ENCODE measurements at regions not wholly inside any gene's neighbourhood (a gene's known extent, or its start where the extent isn't known, plus 50 kb on each side); places are given as distances from the start of the nearest gene placed in this dataset.

GRCh38 chr2:15881676-15882075 is 58.7 kb upstream of the MYCN start:
- TF ChIP-seq, protein P1, sequence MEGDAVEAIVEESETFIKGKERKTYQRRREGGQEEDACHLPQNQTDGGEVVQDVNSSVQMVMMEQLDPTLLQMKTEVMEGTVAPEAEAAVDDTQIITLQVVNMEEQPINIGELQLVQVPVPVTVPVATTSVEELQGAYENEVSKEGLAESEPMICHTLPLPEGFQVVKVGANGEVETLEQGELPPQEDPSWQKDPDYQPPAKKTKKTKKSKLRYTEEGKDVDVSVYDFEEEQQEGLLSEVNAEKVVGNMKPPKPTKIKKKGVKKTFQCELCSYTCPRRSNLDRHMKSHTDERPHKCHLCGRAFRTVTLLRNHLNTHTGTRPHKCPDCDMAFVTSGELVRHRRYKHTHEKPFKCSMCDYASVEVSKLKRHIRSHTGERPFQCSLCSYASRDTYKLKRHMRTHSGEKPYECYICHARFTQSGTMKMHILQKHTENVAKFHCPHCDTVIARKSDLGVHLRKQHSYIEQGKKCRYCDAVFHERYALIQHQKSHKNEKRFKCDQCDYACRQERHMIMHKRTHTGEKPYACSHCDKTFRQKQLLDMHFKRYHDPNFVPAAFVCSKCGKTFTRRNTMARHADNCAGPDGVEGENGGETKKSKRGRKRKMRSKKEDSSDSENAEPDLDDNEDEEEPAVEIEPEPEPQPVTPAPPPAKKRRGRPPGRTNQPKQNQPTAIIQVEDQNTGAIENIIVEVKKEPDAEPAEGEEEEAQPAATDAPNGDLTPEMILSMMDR (conservative IDR thresholded peaks at IDR 0.05; ENCODE audit: low read depth in 2 of 2), result no peak
- TF ChIP-seq POLR2AphosphoS5 (IDR thresholded peaks at IDR 0.05; ENCODE audit: low read depth), result no peak
- TF ChIP-seq EZH2phosphoT487 (IDR thresholded peaks at IDR 0.05; ENCODE audit: unreplicated experiment), result no peak
- no peak for TF ChIP-seq JUNB (IDR thresholded peaks at IDR 0.05; ENCODE audit: unreplicated experiment)
- no peak for TF ChIP-seq ZNF114 (CRISPR knock-in tag; IDR thresholded peaks at IDR 0.05)
- no peak for TF ChIP-seq CREB1 (CRISPR knock-in tag; IDR thresholded peaks at IDR 0.05; ENCODE audit: low read depth)
- no peak for TF ChIP-seq EZH2 (IDR thresholded peaks at IDR 0.05; ENCODE audit: low read depth, unreplicated experiment)
- TF ChIP-seq REST (IDR thresholded peaks at IDR 0.05; ENCODE audit: unreplicated experiment), result no peak
- no peak for TF ChIP-seq ZNF462 (CRISPR knock-in tag; IDR thresholded peaks at IDR 0.05)
- no peak for TF ChIP-seq NANOG (IDR thresholded peaks at IDR 0.05; ENCODE audit: borderline replicate concordance)

All from GM23338 (cell line).